CD1c-positive myeloid dendritic cell (primary cell): ENCODE measurements at regions not wholly inside any gene's neighbourhood (a gene's known extent, or its start where the extent isn't known, plus 50 kb on each side); places are given as distances from the start of the nearest gene placed in this dataset.

Experiments
- DNase-seq: peaks from one replicate; pipeline ENCODE4 v3.0.0-alpha.2; 2016; ENCODE audit errors: extremely low spot score

GRCh38 chr7:85655252-85655651, 468.4 kb upstream of the SEMA3D start:
- no peak for DNase-seq

- no peak for DNase-seq
Measured at GRCh38 chr7:85644272-85644671, 457.4 kb upstream of the SEMA3D start.

DNA sequence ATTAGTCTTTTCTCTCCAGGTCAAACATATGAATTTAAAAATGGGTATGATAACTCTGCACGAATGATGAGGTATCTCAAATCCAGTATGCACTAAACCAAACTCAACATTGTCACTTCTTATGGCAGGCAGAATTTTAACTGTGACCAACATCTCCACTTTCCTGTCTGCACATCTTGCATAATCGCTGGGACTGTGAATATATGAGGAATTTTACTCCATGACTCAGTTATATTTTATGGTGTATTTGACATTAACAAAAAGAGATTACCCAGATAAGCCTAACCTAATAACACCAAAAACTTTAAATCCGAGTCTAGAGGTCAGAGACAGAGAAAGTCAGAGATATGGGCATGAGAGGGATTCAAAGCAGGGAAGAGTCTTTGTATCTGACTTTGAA, 454.5 kb upstream of the SEMA3D start:
- DNase-seq = no peak

GRCh38 chr7:85638394-85638793, 451.5 kb upstream of the SEMA3D start:
- no peak for DNase-seq

GRCh38 chr7:85634951-85635350, 448.1 kb upstream of the SEMA3D start:
- no peak for DNase-seq

- peak; percentile 29 for DNase-seq
Measured at GRCh38 chr7:85630904-85631600, 444.2 kb upstream of the SEMA3D start.

GRCh38 chr7:85627791-85628586, 441.1 kb upstream of the SEMA3D start:
- DNase-seq = no peak

DNA sequence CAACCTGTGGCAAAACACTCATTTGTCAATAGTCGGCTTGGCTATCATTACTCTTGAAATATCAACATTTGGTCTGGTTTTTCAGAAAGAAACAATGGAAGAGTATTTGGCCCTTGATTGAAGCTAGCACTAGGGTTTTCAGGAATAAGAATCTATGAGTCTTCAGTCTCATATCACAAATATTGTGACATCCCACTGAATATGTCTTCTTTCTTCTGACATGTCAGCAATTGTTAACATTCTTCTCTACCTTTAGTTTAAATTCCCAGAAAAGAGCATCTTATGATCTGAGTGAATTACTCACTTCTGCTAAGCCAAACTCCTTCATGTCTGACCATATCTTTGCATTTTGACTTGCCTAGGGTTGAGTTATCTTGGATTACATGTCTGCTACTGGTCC, 435.2 kb upstream of the SEMA3D start:
- no peak for DNase-seq

DNA sequence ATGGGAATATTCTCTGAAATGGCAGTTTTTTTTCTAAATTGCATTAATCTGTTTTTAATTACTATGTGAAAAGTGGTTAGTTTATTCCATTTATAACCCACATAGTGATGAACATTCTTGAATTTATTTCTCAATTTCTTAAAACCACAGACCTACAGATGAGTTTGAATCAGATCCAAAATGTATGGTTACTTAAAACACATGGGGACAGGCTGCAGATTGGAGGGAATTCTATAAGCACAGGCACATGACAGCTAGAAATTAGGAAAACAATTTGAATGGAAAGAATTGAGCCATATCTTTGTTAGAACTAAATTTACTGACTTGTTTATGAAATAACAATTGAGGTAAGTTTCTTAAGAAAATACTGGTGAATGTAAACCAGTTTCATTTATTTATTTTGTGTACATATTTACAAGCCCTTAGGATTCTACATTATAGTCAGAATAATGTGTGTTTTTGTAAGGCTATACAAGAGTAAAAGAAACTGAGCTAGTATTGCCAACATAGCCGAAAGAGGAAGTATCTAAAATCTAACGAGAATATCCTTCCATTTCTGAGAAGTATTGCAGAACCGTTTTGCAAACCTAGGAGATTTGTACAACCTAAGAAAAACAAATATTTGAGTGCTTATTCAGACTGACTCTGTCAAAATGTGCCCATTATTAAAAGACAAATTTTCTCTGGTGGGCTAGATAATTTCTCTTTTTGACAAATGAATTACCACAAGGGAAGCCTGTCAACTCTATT, 434.3 kb upstream of the SEMA3D start:
- peak; percentile 55 for DNase-seq

DNA sequence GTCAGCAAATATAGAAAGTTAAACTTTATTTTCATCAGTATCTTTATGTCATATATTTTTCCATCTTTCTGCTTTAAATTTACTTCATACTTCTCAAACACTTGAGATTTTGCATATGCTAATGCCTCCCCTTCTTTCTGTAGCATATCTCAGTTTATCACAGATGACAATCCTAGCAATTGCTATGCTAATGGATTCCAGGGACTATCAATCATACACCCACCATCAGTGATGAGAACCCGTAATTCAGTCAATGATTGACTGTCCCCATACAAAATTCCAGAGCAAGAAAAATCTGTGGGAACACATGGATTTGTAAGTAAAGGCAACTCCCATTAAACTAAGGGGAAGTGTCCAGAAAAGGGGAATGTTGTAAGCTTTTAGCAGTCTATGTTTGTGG, 432.4 kb upstream of the SEMA3D start:
- DNase-seq = no peak

GRCh38 chr7:85614684-85615083, 427.8 kb upstream of the SEMA3D start:
- no peak for DNase-seq

- DNase-seq = no peak
Measured at GRCh38 chr7:85612514-85612913, 425.7 kb upstream of the SEMA3D start.

GRCh38 chr7:85608804-85609203, 421.9 kb upstream of the SEMA3D start:
- no peak for DNase-seq

GRCh38 chr7:85602196-85602595, 415.3 kb upstream of the SEMA3D start:
- no peak for DNase-seq

DNA sequence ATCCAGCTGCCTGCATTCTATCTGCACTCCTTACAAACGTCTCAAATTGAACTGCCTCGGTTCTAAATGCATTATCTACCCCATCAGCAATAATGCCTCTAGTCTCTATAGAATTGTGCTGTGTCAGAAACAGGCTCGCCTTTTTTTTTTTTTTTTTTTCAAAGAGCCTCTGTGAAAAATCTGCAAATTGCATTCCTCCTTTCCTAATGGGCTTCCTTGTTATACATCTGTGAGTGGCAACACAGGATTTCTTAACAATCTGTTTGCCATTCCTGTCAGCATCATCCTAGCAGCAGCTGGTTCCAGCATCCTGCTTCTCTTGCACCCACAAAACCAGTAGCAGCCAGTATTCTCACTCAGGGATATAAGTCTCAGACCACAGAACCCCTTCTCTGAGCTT, 413.5 kb upstream of the SEMA3D start:
- DNase-seq = no peak

DNA sequence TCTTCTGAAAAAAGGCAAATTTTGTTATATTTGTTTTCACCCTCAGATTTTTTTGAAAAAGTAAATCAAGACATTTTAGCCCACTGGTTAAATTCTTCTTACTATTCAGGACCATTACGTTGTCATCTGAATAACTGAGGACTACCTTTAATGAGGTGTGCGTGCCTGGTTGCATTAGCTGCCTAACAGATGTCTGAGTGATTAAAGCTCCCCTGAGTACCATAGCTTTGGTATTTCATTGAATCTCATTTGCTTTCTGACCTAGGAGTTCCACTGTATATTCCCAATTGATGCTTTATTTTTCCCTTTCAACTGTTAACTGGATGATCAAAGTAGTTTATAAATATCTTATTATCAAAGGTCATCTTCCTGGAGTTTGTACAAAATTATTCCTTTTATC, 410.0 kb upstream of the SEMA3D start:
- DNase-seq = no peak

DNA sequence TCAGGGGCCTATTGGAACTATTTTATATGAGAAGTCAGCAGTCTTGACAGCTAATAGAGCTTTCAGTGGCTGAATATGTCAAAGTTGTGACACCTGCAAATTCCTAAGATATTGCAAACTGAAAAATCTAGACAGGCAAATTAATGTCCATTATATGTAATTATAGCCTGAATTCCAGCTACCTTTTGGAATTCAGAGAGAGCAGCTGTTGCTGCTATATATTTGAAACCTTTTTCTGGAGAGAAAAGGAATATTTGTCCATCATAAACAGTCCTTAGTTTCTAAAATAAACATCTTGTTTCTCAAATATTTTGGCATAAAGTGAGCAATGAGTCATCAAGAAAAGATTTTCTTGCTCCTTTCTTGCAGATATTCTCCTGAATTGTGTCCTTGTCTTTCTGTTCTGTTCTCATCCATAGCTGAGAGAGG, 408.9 kb upstream of the SEMA3D start:
- DNase-seq = no peak

DNA sequence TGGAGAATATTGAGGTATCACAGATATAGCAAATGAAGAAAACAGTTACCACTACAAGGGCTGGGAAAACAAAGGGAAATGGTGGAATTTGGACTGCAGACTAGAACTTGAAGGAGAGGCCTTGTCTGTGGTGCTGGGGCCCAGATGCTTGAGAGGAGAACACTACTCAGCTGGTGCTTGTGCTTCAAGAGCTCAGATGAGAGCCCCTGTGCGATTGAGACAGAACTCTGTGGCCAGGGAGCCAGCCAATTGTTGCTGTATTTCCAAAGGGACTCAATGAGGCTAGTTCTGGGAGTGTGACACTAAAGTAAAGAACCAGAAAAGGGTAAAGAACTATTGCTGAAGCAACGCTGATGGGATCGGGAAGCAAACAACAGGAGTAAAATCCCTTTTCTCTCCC, 406.5 kb upstream of the SEMA3D start:
- DNase-seq = no peak

DNA sequence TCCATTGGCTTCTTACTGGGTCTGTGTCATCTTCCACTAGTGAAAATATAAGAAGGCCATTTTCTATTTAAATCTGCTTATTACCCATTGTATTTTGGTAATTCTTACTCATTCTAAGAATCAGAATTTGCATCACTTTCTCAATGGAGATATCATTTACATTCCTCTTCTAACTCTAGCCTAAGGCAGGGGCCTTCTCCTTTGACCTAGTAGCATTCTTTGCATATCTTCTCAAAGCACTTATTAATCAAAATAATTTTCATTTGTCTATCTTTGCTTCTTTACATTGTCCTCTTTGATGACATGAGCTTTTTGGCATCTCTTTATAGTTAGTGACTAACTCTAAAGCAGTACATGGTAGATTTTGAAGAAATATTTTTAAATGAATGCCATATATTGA, 400.9 kb upstream of the SEMA3D start:
- DNase-seq = no peak

- no peak for DNase-seq
Measured at GRCh38 chr7:85586091-85586490, 399.2 kb upstream of the SEMA3D start.

DNA sequence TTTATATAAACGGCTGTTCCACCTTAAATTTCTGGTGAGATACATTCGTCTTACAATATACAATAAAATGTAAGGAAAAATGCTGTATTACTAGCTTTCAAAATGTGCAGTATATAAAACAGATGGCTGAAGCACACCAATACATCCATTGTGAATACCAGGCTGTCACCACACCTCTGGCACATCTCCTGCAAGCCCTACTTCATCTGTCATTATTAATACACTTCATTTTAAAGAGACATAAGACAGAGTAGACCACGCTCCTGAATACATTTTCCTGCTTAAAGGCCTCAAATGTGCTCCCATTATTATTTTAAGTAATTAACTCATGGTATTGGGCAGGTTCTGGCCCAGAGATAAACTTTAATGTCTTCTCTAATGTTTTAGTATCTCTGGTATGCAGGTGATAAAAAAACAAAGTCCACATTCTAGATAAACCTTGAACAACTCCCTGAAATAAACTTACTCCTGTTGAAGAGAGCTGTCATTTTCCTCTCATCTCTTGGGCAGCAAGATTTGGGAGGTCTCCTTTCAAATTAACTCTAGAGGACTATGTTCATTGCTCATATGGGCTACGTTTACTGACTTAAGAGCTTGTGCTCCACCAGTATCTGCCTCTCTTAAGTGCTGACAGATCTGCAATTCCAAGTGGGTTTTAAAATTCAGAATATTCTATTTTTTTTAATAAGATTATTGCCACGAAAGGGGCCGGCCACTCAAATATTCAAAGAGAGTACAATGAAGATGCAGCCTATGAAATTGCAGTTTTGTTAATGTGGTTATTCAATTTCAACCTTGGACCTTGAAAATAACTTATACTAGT, 396.5 kb upstream of the SEMA3D start:
- DNase-seq = no peak

GRCh38 chr7:85573844-85574243, 387.0 kb upstream of the SEMA3D start:
- peak; percentile 32 for DNase-seq
